ENCODE measurements at regions not wholly inside any gene's neighbourhood (a gene's known extent, or its start where the extent isn't known, plus 50 kb on each side); places are given as distances from the start of the nearest gene placed in this dataset.

GRCh38 chr20:56166781-56167465, 81.6 kb upstream of the MC3R start:
- TF ChIP-seq POLR2A (IDR thresholded peaks at IDR 0.05; ENCODE audit: low read length) (no peak), GATA1 (IDR thresholded peaks at IDR 0.05; ENCODE audit: low read depth, low read length) (no peak)
